ENCODE measurements at regions not wholly inside any gene's neighbourhood (a gene's known extent, or its start where the extent isn't known, plus 50 kb on each side); places are given as distances from the start of the nearest gene placed in this dataset.
"Not testable (repeated sequence)": the region's sequence is repeated elsewhere in the genome, so short reads cannot be mapped to it uniquely, and the experiment has no call there.

GRCh38 chr3:153231245-153231644 lies 69.2 kb downstream of the RAP2B start:
- not testable (repeated sequence) for TF ChIP-seq POLR2A, CTCF (IDR thresholded peaks at IDR 0.05)

All from heart left ventricle (tissue), 13 donors.